HL-60 (cell line): ENCODE measurements at regions not wholly inside any gene's neighbourhood (a gene's known extent, or its start where the extent isn't known, plus 50 kb on each side); places are given as distances from the start of the nearest gene placed in this dataset.

Experiments used
- CTCF ChIP-seq: IDR thresholded peaks from one replicate; pipeline ENCODE4 v1.5.1; 2011; ENCODE audit warnings: low read length, control low read depth, inconsistent platforms; ENCODE audit not compliant: insufficient read depth
- GABPA ChIP-seq: IDR thresholded peaks from 2 replicates; pipeline ENCODE4 v1.6.1; 2012; ENCODE audit warnings: low read depth
- POLR2AphosphoS5 ChIP-seq: IDR thresholded peaks from 2 replicates; pipeline ENCODE4 v1.6.1; 2012; ENCODE audit warnings: low read depth
- REST ChIP-seq: IDR thresholded peaks from 2 replicates; pipeline ENCODE4 v1.6.1; 2012; ENCODE audit warnings: low read depth; ENCODE audit not compliant: insufficient replicate concordance
- SPI1 ChIP-seq: IDR thresholded peaks from 2 replicates; pipeline ENCODE4 v1.6.1; 2012; ENCODE audit warnings: low read depth, mild to moderate bottlenecking, borderline replicate concordance

- TF ChIP-seq CTCF (no peak), REST (no peak), POLR2AphosphoS5 (no peak), GABPA (no peak), SPI1 (no peak)
Observed at GRCh38 chr5:167673942-167674341, 617.5 kb upstream of the WWC1 start.
